ENCODE measurements at regions not wholly inside any gene's neighbourhood (a gene's known extent, or its start where the extent isn't known, plus 50 kb on each side); places are given as distances from the start of the nearest gene placed in this dataset.

DNA sequence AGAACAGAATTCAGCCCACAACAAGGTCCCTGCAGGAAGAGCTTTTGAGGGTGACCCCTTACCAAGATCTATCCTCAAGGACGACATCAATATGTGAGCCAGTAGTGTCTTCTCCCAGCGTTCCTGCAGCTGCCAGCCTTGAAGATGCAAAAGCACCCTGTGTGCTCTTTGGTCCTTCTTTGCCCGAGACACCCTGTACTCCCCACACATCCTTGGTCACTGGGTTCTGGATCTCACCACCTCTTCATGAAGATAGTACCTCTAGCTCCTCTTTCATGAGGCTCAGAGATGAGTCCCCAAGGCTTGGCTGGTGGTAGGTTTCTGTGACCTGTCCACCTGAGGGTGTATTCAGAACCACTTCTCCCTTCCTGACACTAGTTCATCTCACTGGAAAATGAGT lies 259.6 kb upstream of the FOXQ1 start:
- TF ChIP-seq, protein P1, sequence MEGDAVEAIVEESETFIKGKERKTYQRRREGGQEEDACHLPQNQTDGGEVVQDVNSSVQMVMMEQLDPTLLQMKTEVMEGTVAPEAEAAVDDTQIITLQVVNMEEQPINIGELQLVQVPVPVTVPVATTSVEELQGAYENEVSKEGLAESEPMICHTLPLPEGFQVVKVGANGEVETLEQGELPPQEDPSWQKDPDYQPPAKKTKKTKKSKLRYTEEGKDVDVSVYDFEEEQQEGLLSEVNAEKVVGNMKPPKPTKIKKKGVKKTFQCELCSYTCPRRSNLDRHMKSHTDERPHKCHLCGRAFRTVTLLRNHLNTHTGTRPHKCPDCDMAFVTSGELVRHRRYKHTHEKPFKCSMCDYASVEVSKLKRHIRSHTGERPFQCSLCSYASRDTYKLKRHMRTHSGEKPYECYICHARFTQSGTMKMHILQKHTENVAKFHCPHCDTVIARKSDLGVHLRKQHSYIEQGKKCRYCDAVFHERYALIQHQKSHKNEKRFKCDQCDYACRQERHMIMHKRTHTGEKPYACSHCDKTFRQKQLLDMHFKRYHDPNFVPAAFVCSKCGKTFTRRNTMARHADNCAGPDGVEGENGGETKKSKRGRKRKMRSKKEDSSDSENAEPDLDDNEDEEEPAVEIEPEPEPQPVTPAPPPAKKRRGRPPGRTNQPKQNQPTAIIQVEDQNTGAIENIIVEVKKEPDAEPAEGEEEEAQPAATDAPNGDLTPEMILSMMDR (IDR thresholded peaks at IDR 0.05): no peak
- TF ChIP-seq EP300 (IDR thresholded peaks at IDR 0.05): no peak
- no peak for TF ChIP-seq POLR2AphosphoS5 (IDR thresholded peaks at IDR 0.05)
